Activated naive CD8-positive, alpha-beta T cell treated with anti-CD3 and anti-CD28 coated beads, Interleukin-2, amount 10 ng/mL, durations not matched to agents 7 days and 5 days (primary cell): ENCODE measurements at regions not wholly inside any gene's neighbourhood (a gene's known extent, or its start where the extent isn't known, plus 50 kb on each side); places are given as distances from the start of the nearest gene placed in this dataset.
"Not testable (repeated sequence)": the region's sequence is repeated elsewhere in the genome, so short reads cannot be mapped to it uniquely, and the experiment has no call there.

Experiments used
- ATAC-seq: fragments of 150-1000 bp; cut with Tn5 transposase; one replicate; pipeline ENCODE4 v1.10.0; 2021; ENCODE audit warnings: low read depth, moderate library complexity
- POLR2A ChIA-PET: fragments of 350-600 bp; sonication (Branson Sonifier 250); formaldehyde crosslinking; loops from one replicate; lab custom pipeline; 2021; ENCODE audit warnings: antibody characterized with exemption; lab: Charles Lee
- DNase-seq: peaks from one replicate; pipeline ENCODE4 v3.0.0; 2021
- H3K27ac Mint-ChIP-seq: one replicate; pipeline ENCODE4 v1.8.0; 2022; ENCODE audit warnings: mild to moderate bottlenecking, mixed read lengths
- H3K27me3 Mint-ChIP-seq: one replicate; pipeline ENCODE4 v1.8.0; 2022; ENCODE audit warnings: mild to moderate bottlenecking, moderate library complexity, mixed read lengths
- H3K36me3 Mint-ChIP-seq: one replicate; pipeline ENCODE4 v1.8.0; 2021; ENCODE audit warnings: mild to moderate bottlenecking, mixed read lengths
- H3K4me1 Mint-ChIP-seq: one replicate; pipeline ENCODE4 v1.8.0; 2021; ENCODE audit warnings: mixed read lengths
- H3K4me3 Mint-ChIP-seq: one replicate; pipeline ENCODE4 v1.8.0; 2022; ENCODE audit warnings: mild to moderate bottlenecking, moderate library complexity, mixed read lengths
- H3K9me3 Mint-ChIP-seq: one replicate; pipeline ENCODE4 v1.8.0; 2021; ENCODE audit warnings: mixed read lengths

- Mint-ChIP-seq H3K27ac (no peak overlapping the region), H3K4me3 (no peak overlapping the region), H3K9me3 (no peaks in the 10 kb centered on the region), H3K36me3 (no peaks in the 10 kb centered on the region), H3K4me1 (no peaks in the 10 kb centered on the region), H3K27me3 (peaks cover 2% of the 10 kb centered on the region)
- no peak for DNase-seq
- POLR2A ChIA-PET, result no interaction called here
- no peak for ATAC-seq
These were observed 141.8 kb upstream of the TENT5A start for GRCh38 chr6:81894306-81894705.

GRCh38 chr6:81892891-81893290, 140.4 kb upstream of the TENT5A start:
- H3K27me3 Mint-ChIP-seq, result peaks cover 2% of the 10 kb centered on the region
- no peaks in the 10 kb centered on the region for H3K9me3 Mint-ChIP-seq
- POLR2A ChIA-PET, result no interaction called here
- no peak for ATAC-seq
- DNase-seq, result no peak
- no peak overlapping the region for H3K27ac Mint-ChIP-seq
- H3K4me3 Mint-ChIP-seq, result no peak overlapping the region
- no peaks in the 10 kb centered on the region for H3K4me1 Mint-ChIP-seq
- no peaks in the 10 kb centered on the region for H3K36me3 Mint-ChIP-seq

GRCh38 chr6:81891874-81892273, 139.4 kb upstream of the TENT5A start:
- no peak for DNase-seq
- Mint-ChIP-seq H3K4me1 (no peaks in the 10 kb centered on the region), H3K36me3 (no peaks in the 10 kb centered on the region), H3K9me3 (no peaks in the 10 kb centered on the region), H3K27ac (no peak overlapping the region), H3K27me3 (peaks cover 2% of the 10 kb centered on the region), H3K4me3 (no peak overlapping the region)
- no peak for ATAC-seq
- POLR2A ChIA-PET, result no interaction called here

DNA sequence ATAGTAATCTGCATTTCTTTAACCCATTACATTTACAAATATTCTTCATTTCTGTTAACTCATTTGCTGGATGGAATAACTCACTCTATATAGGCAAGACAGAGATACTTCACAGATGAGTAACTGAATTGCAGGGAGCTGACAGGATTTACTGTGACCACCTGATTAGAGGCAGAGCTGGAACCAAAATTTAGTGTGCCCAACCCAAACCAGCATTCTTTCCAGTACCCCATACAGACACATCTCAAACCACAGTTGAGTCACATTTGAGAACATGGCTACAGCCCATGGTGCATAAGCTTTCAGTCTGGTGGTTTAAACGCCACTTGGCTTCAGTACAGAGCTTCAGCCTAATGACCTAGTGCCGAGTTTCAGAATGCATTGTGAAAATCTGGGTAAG, 138.4 kb upstream of the TENT5A start:
- ATAC-seq (no peak), DNase-seq (no peak)
- Mint-ChIP-seq H3K27ac (no peak overlapping the region), H3K27me3 (peaks cover 2% of the 10 kb centered on the region), H3K9me3 (no peaks in the 10 kb centered on the region), H3K4me1 (no peaks in the 10 kb centered on the region), H3K4me3 (no peak overlapping the region), H3K36me3 (no peaks in the 10 kb centered on the region)
- POLR2A ChIA-PET, result no interaction called here

DNA sequence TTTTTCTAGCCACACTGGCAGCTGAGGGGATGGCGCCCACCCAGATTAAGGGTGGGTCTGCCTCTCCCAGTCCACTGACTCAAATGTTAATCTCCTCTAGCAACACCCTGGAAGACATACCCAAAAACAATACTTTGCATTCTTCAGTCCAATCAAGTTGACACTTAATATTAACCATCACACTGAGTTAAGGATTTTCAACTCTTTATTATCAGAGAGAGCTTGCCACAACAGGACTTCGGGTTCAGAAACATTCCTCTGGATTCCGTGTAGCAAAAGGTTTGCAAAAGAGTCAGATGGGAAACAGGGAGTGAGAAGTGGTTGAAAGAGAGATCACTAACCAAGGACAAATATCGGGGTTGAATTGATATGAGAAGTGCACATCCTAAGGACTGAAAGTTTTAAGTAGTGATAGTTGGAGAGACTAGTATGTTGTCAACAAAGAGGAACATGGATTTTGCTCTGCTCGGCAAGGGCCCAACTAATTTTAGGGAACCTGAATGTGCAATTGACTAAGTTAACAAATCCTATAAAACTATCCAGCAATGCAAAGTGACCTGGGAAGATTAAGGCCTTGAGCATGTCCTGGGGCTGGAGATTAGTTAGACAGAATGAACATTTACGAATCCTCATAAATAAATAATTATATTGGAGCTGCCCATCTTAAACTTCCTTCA, 137.0 kb upstream of the TENT5A start:
- Mint-ChIP-seq H3K4me1 (no peaks in the 10 kb centered on the region), H3K27me3 (peaks cover 2% of the 10 kb centered on the region), H3K27ac (no peak overlapping the region), H3K36me3 (no peaks in the 10 kb centered on the region), H3K4me3 (no peak overlapping the region), H3K9me3 (peaks cover 2% of the 10 kb centered on the region)
- no peak for DNase-seq
- POLR2A ChIA-PET, result no interaction called here
- ATAC-seq, result no peak

DNA sequence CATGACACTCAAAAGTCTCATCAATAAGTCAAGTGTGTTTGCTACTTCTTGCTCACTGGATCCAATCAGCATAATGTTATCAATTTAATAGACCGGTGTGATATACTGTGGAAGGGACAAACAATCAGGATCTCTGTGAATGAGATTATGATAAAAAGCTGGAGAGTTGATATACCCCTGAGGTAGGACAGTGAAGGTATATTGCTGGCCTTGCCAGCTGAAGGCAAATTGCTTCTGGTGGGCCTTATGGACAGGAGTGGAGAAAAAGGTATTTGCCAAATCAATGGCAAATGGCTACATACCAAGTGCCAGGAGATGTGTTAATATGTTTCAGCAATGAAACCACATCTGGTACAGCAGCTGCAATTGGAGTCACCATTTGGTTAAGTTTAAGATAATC, 134.4 kb upstream of the TENT5A start:
- H3K9me3 Mint-ChIP-seq, DNase-seq, H3K36me3 Mint-ChIP-seq, H3K4me3 Mint-ChIP-seq, H3K27ac Mint-ChIP-seq, H3K4me1 Mint-ChIP-seq, H3K27me3 Mint-ChIP-seq, POLR2A ChIA-PET, ATAC-seq: not testable (repeated sequence)

DNA sequence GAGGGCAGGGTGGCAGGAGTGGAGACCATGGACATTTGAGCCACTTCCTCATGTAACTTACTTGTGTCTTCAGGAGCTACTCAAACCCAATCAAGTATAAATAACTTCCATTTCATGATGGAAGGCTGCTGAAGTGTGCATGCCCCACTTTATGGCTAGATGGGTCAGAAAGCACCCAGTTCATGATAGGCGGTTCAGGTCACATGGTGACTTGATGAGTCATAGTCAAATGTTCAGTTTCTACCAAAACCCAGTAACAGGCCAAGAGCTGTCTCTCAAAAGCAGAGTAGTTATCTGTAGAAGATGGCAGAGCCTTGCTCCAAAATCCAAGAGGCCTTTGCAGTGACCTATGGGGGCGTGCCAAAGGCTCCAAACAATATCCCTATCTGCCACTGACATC, 133.7 kb upstream of the TENT5A start:
- H3K36me3 Mint-ChIP-seq, result no peaks in the 10 kb centered on the region
- H3K27ac Mint-ChIP-seq, result no peak overlapping the region
- H3K27me3 Mint-ChIP-seq, result no peaks in the 10 kb centered on the region
- no peaks in the 10 kb centered on the region for H3K4me1 Mint-ChIP-seq
- H3K9me3 Mint-ChIP-seq, result peaks cover 2% of the 10 kb centered on the region
- POLR2A ChIA-PET, result no interaction called here
- DNase-seq (no peak), ATAC-seq (no peak)
- H3K4me3 Mint-ChIP-seq, result no peak overlapping the region

DNA sequence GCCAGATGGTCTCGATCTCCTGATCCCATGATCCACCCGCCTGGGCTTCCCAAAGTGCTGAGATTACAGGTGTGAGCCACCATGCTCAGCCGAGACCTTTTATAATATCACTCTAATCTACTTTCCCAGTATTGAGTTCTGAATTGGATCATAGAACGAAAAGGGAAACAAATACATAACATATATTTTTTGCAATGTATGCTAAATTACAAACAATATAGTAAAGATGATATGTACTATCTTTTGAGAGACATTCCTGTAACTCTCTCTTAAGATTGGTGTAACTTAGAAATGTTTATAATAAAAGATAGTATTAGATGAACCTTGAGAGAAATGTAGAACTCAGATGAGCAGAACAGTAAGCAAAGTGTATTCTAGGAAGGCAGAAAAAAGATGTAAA, 129.2 kb upstream of the TENT5A start:
- Mint-ChIP-seq H3K27ac (no peak overlapping the region), H3K9me3 (peaks cover 2% of the 10 kb centered on the region), H3K27me3 (no peaks in the 10 kb centered on the region), H3K4me3 (no peak overlapping the region), H3K4me1 (no peaks in the 10 kb centered on the region), H3K36me3 (no peaks in the 10 kb centered on the region)
- ATAC-seq (no peak), DNase-seq (no peak)
- POLR2A ChIA-PET, result no interaction called here

DNA sequence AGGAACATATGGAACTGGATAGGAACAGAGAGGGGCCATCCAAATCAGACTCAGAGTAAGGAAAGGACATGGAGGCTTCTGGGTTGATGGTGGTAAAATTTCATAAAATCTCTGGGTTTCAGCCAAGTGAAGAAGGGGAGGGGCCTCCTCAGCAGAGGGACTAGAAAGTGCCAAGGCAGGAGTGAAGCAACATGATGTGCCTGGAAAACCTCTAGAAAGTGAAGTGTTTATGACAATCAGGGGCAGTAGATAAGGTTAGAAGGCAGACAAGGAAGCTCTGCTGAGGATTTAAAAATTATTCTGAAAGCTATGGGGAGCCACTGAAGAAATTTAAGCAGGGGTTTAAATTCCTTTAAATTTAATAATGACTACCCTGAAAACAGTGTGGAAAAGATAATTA, 126.0 kb upstream of the TENT5A start:
- Mint-ChIP-seq H3K27me3 (no peaks in the 10 kb centered on the region), H3K4me3 (no peak overlapping the region), H3K36me3 (no peaks in the 10 kb centered on the region), H3K27ac (no peak overlapping the region), H3K9me3 (no peaks in the 10 kb centered on the region), H3K4me1 (no peaks in the 10 kb centered on the region)
- POLR2A ChIA-PET, result no interaction called here
- ATAC-seq (no peak), DNase-seq (no peak)

GRCh38 chr6:81876971-81877370, 124.5 kb upstream of the TENT5A start:
- ATAC-seq, result no peak
- POLR2A ChIA-PET, result no interaction called here

DNA sequence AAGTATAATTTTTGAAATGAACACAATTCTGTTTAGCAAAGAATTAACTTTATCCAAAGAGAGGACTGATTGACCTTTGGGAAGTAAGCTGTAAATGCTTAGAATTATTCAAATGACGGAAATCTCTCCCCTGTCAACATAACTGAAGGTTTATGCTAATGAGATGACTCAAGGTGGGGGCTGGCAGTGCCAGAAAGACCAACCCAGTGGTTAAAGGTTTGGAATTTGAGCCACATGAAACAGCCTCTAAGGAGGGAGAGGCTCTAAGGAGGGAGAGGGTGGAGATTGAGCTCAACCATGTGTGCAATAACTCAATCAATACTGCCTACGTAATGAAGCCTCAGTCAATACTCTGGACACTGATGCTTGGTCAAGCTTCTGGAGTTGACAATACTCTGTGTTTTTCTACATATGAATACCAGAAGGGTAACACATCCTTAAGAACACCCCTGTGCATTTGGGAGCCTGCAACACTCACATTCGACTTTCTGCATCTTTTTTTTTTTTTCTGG, 123.4 kb upstream of the TENT5A start:
- no peak overlapping the region for H3K27ac Mint-ChIP-seq
- ATAC-seq (no peak), DNase-seq (no peak)
- no peak overlapping the region for H3K4me3 Mint-ChIP-seq
- H3K27me3 Mint-ChIP-seq, result no peaks in the 10 kb centered on the region
- H3K9me3 Mint-ChIP-seq, result peaks cover 2% of the 10 kb centered on the region
- POLR2A ChIA-PET, result no interaction called here
- H3K36me3 Mint-ChIP-seq, result no peaks in the 10 kb centered on the region
- no peaks in the 10 kb centered on the region for H3K4me1 Mint-ChIP-seq

More at GRCh38 chr6:81876971-81877370, 124.5 kb upstream of the TENT5A start:
- no peaks in the 10 kb centered on the region for H3K27me3 Mint-ChIP-seq
- no peak overlapping the region for H3K4me3 Mint-ChIP-seq
- H3K9me3 Mint-ChIP-seq, result no peaks in the 10 kb centered on the region
- no peaks in the 10 kb centered on the region for H3K36me3 Mint-ChIP-seq
- no peak for DNase-seq
- no peaks in the 10 kb centered on the region for H3K4me1 Mint-ChIP-seq
- no peak overlapping the region for H3K27ac Mint-ChIP-seq

DNA sequence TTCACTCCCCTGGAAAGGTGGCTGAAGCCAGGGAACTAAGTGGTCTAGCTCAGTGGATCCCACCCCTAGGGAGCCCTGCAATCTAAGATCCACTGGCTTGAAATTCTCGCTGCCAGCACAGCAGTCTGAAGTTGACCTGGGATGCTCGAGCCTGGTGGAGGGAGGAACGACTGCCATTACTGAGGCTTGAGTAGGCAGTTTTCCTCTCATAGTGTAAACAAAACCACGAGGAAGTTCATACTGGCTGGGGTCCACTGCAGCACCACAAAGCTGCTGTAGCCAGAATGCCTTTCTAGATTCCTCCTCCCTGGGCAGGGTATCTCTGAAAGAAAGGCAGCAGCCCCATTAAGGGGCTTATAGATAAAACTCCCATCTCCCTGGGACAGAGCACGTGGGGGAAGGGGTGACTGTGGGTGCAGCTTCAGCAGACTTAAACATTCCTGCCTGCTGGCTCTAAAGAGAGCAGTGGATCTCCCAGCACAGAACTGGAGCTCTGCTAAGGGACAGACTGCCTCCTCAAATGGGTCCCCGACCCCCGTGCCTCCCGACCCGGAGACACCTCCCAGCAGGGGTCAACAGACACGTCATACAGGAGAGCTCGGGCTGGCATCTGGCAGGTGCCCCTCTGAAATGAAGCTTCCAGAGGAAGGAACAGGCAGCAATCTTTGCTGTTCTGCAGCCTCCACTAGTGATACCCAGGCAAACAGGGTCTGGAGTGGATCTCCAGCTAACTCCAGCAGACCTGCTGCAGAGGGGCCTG, 117.4 kb upstream of the TENT5A start:
- ATAC-seq, H3K27ac Mint-ChIP-seq, H3K4me1 Mint-ChIP-seq, H3K36me3 Mint-ChIP-seq, H3K9me3 Mint-ChIP-seq, H3K27me3 Mint-ChIP-seq, H3K4me3 Mint-ChIP-seq, DNase-seq, POLR2A ChIA-PET: not testable (repeated sequence)

GRCh38 chr6:81865712-81866111, 113.2 kb upstream of the TENT5A start:
- DNase-seq, result no peak
- no peak for ATAC-seq
- H3K27me3 Mint-ChIP-seq, result no peaks in the 10 kb centered on the region
- no peaks in the 10 kb centered on the region for H3K4me1 Mint-ChIP-seq
- H3K27ac Mint-ChIP-seq, result no peak overlapping the region
- POLR2A ChIA-PET, result no interaction called here
- peaks cover under 1% of the 10 kb centered on the region for H3K9me3 Mint-ChIP-seq
- no peaks in the 10 kb centered on the region for H3K36me3 Mint-ChIP-seq
- H3K4me3 Mint-ChIP-seq, result no peak overlapping the region

GRCh38 chr6:81864124-81864523, 111.6 kb upstream of the TENT5A start:
- ATAC-seq, result no peak
- no peak overlapping the region for H3K4me3 Mint-ChIP-seq
- no peak for DNase-seq
- no peaks in the 10 kb centered on the region for H3K27me3 Mint-ChIP-seq
- no peak overlapping the region for H3K27ac Mint-ChIP-seq
- POLR2A ChIA-PET, result no interaction called here
- no peaks in the 10 kb centered on the region for H3K4me1 Mint-ChIP-seq
- H3K9me3 Mint-ChIP-seq, result no peaks in the 10 kb centered on the region
- H3K36me3 Mint-ChIP-seq, result no peaks in the 10 kb centered on the region
